ENCODE measurements at regions not wholly inside any gene's neighbourhood (a gene's known extent, or its start where the extent isn't known, plus 50 kb on each side); places are given as distances from the start of the nearest gene placed in this dataset.

DNA sequence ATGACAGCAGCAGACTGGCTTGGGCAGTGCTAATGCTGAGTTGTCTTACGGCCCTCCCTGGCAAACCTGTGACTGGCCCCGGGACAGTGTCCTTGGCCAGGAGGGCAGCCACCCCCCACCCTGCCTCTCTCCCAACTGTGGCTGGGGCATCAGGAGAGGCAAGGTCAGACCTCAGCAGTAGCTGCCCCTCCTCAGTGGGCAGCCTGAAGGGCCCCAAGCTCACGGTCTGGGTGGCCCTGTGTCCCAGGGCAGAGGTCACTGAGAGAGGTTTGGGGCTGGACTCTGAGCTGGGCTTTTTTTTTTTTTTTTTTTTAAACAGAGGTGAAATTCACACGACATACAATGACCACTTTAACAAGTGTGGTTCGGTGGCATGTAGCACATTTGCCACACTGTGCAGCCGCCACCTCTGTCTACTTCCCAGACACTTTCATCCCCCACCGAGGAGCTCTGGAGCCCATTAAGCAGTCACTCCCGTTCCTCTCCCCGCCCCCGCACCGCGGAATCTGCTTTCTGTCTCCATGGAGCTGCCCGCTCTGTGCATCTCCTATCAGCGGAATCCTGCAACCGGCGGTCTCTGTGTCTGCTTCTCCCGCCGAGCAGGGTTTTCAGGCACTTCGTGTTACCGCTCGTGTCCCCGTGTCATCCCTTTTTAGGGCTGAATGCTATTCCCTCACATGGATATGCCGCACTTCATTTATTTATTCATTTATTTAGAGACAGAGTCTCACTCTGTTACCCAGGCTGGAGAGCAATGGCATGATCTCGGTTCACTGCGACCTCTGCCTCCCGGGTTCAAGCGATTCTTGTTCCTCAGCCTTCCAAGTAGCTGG lies 67.9 kb upstream of the GATA5 start:
- Histone ChIP-seq H3K27me3 (no peaks in the 10 kb centered on the region), H3K9me3 (no peaks in the 10 kb centered on the region), H3K36me3 (no peaks in the 10 kb centered on the region), H3K4me1 (no peaks in the 10 kb centered on the region), H3K4me3 (ENCODE audit: low read depth, low read length) (no peak overlapping the region)
- TF ChIP-seq, protein P1, sequence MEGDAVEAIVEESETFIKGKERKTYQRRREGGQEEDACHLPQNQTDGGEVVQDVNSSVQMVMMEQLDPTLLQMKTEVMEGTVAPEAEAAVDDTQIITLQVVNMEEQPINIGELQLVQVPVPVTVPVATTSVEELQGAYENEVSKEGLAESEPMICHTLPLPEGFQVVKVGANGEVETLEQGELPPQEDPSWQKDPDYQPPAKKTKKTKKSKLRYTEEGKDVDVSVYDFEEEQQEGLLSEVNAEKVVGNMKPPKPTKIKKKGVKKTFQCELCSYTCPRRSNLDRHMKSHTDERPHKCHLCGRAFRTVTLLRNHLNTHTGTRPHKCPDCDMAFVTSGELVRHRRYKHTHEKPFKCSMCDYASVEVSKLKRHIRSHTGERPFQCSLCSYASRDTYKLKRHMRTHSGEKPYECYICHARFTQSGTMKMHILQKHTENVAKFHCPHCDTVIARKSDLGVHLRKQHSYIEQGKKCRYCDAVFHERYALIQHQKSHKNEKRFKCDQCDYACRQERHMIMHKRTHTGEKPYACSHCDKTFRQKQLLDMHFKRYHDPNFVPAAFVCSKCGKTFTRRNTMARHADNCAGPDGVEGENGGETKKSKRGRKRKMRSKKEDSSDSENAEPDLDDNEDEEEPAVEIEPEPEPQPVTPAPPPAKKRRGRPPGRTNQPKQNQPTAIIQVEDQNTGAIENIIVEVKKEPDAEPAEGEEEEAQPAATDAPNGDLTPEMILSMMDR (IDR thresholded peaks at IDR 0.05; ENCODE audit: low read depth, low read length), result no peak
- no peak for DNase-seq

DNA sequence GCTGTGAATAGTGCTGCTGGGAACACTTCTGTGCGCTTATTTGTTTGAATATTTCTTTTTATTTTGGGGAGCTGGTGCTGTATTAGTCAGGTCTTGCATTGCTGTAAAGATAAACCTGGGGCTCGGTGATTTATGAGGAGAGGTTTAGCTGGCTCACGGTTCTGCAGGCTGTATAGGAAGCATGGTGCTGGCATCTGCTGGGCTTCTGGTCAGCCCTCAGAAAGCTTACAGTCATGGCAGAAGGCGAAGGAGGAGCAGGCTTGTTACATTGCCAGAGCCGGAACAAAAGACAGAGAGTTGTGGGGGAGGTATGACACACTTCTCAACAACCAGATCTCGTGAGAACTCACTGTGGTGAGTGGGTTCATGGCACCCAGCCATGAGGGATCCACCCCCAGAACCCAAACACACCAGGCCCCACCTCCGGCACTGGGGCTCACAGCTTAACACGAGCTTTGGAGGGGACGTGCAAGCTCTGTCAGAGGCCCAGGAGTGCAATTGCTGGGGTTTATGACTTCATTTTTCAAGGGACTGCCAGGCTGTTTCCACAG lies 68.8 kb upstream of the GATA5 start:
- DNase-seq, result no peak
- TF ChIP-seq, protein P1 (IDR thresholded peaks at IDR 0.05; ENCODE audit: low read depth, low read length), result no peak
- Histone ChIP-seq H3K36me3 (no peaks in the 10 kb centered on the region), H3K27me3 (no peaks in the 10 kb centered on the region), H3K4me1 (no peaks in the 10 kb centered on the region), H3K4me3 (ENCODE audit: low read depth, low read length) (no peak overlapping the region), H3K9me3 (no peaks in the 10 kb centered on the region)

DNA sequence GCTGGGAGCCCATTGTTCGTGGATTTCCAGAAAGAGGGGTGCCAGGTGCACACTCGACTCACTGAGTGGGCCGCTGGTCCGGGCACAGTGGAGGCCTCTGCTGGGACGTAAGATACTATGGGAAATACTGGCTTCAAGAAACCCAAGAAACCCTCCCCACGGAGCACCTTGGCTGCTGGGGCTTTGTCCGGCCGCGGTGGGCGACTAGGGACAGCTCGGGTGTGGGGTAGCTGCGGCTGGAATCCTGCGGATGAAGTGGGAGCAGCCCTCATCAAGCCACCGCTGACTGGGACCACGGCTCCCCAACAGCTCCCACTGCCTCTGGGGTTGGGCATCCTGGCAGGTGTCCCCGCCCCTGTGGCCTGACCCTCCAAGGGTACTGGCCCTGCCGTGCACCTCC lies 69.5 kb upstream of the GATA5 start:
- H3K4me1 ChIP-seq, result no peaks in the 10 kb centered on the region
- H3K27me3 ChIP-seq, result no peaks in the 10 kb centered on the region
- TF ChIP-seq, protein P1 (IDR thresholded peaks at IDR 0.05; ENCODE audit: low read depth, low read length), result no peak

DNA sequence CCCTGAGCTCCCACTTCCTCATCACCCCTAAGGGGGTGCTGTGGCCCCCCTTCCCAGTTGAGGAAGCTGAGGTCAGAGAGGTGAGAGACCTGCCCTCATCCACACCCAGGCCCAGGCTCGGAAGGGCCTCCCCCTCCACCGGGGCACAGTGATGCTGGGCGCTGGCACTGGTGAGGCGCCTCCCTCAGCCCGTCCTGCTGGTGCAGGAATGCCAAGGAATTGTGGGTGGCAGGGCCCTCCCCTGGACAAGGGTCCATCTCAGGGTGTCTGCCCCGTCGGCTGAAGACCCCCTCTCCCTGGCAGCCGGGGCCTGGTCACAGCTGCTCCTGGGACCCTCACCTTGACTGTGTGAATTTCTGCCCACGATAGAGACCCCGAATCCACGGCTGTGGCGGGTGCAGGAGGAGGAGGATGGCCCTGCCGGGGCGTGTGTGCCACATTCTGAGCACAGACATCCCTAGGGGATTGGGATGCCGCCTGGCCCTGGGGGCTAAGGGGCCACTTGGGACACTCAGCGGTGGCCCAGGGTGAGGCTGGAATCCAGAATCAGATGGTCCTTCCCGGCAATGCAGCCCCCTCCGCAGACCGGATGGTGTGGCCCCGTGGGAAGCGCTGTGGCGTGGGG lies 70.2 kb upstream of the GATA5 start:
- Histone ChIP-seq H3K9me3 (no peaks in the 10 kb centered on the region), H3K4me3 (ENCODE audit: low read depth, low read length) (no peak overlapping the region), H3K4me1 (no peaks in the 10 kb centered on the region), H3K36me3 (no peaks in the 10 kb centered on the region), H3K27me3 (peaks cover 6% of the 10 kb centered on the region)
- TF ChIP-seq, protein P1 (IDR thresholded peaks at IDR 0.05; ENCODE audit: low read depth, low read length), result no peak
- no peak for DNase-seq

More for the DNA sequence above, 69.5 kb upstream of the GATA5 start:
- DNase-seq, result no peak
- Histone ChIP-seq H3K9me3 (no peaks in the 10 kb centered on the region), H3K4me3 (ENCODE audit: low read depth, low read length) (no peak overlapping the region), H3K36me3 (no peaks in the 10 kb centered on the region)

DNA sequence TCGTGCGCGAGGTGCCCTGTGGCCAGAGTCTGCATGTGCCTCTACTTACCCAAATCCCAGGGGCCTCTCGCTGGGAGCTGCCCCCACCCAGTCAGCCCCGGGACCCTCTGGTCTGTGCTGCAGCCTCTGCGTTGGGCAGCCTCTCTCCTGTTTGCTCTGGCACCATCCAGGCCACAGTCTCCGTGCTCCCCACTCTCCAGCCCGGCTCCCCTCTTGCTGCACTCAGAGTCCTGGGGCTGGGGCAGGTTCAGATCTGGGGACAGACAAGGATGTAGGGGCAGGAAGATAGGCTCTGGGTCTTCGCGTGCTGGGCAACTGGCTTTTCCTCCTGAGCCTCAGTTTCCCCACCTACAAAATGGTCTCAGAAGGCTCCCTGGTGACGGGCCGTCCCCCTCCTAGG lies 70.8 kb upstream of the GATA5 start:
- no peak overlapping the region for H3K4me3 ChIP-seq (ENCODE audit: low read depth, low read length)
- no peaks in the 10 kb centered on the region for H3K9me3 ChIP-seq
- H3K36me3 ChIP-seq, result no peaks in the 10 kb centered on the region
- no peaks in the 10 kb centered on the region for H3K4me1 ChIP-seq
- DNase-seq, result no peak
- TF ChIP-seq, protein P1 (IDR thresholded peaks at IDR 0.05; ENCODE audit: low read depth, low read length), result no peak
- H3K27me3 ChIP-seq, result peaks cover 12% of the 10 kb centered on the region

DNA sequence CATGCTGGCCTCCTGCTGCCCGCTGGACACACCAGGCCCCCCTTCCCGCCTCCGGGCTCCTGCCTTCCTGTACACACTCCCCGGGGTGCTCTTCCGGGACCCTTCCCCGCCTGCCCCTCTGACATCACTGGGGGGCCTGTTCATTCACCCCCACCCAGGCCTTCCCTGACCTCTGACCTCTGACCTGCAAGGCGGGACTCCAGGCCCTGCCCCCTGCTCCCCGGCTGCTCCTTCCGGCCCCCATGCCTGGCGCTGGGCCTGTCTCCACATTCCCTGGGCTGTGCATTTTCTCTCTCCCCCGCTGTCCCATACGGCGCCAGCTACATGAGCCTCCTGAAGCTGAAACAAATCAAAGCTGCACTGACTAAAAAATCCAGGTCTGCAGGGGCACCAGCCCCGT lies 71.6 kb upstream of the GATA5 start:
- Histone ChIP-seq H3K36me3 (no peaks in the 10 kb centered on the region), H3K4me3 (ENCODE audit: low read depth, low read length) (no peak overlapping the region), H3K9me3 (no peaks in the 10 kb centered on the region), H3K27me3 (peaks cover 17% of the 10 kb centered on the region), H3K4me1 (no peaks in the 10 kb centered on the region)
- DNase-seq, result no peak
- TF ChIP-seq, protein P1 (IDR thresholded peaks at IDR 0.05; ENCODE audit: low read depth, low read length), result no peak

All from BE2C (cell line).